Activated CD8-positive, alpha-beta T cell treated with anti-CD3 and anti-CD28 coated beads, Interleukin-2, amount 10 ng/mL, durations not matched to agents 7 days and 5 days (primary cell): ENCODE measurements at regions not wholly inside any gene's neighbourhood (a gene's known extent, or its start where the extent isn't known, plus 50 kb on each side); places are given as distances from the start of the nearest gene placed in this dataset.

Experiments used
- ATAC-seq: fragments of 150-1000 bp; cut with Tn5 transposase; one replicate; pipeline ENCODE4 v1.10.0; 2021; ENCODE audit warnings: moderate library complexity
- CTCF ChIA-PET: fragments of 350-600 bp; sonication (Branson Sonifier 250); formaldehyde crosslinking; loops from one replicate; lab custom pipeline; 2021; ENCODE audit warnings: antibody characterized with exemption; lab: Charles Lee
- POLR2A ChIA-PET: fragments of 350-600 bp; sonication (Branson Sonifier 250); formaldehyde crosslinking; loops from one replicate; lab custom pipeline; 2021; ENCODE audit warnings: antibody characterized with exemption; lab: Charles Lee
- DNase-seq: peaks from one replicate; pipeline ENCODE4 v3.0.0-alpha.2; 2020
- H3K27ac Mint-ChIP-seq: one replicate; pipeline ENCODE4 v1.8.0; 2021; ENCODE audit warnings: mild to moderate bottlenecking, mixed read lengths
- H3K27me3 Mint-ChIP-seq: one replicate; pipeline ENCODE4 v1.8.0; 2021; ENCODE audit warnings: low read depth, mixed read lengths
- H3K36me3 Mint-ChIP-seq: one replicate; pipeline ENCODE4 v1.8.0; 2021; ENCODE audit warnings: low read depth, mixed read lengths
- H3K4me1 Mint-ChIP-seq: one replicate; pipeline ENCODE4 v1.8.0; 2021; ENCODE audit warnings: low read depth, mixed read lengths
- H3K4me3 Mint-ChIP-seq: one replicate; pipeline ENCODE4 v1.8.0; 2021; ENCODE audit warnings: mild to moderate bottlenecking, mixed read lengths
- H3K9me3 Mint-ChIP-seq: one replicate; pipeline ENCODE4 v1.8.0; 2022; ENCODE audit warnings: mixed read lengths; ENCODE audit not compliant: insufficient read depth

GRCh38 chr5:89721353-89721752 is 688.2 kb downstream of the CETN3 start:
- ATAC-seq, result no peak
- no peaks in the 10 kb centered on the region for H3K4me1 Mint-ChIP-seq

GRCh38 chr5:89712134-89712700 is 697.3 kb downstream of the CETN3 start:
- POLR2A ChIA-PET, result no interaction called here

More at GRCh38 chr5:89721353-89721752, 688.2 kb downstream of the CETN3 start:
- CTCF ChIA-PET, result no interaction called here
- no peak for DNase-seq
- H3K27ac Mint-ChIP-seq, result no peak overlapping the region
- H3K4me3 Mint-ChIP-seq, result no peak overlapping the region
- no peaks in the 10 kb centered on the region for H3K36me3 Mint-ChIP-seq
- POLR2A ChIA-PET, result no interaction called here
- no peaks in the 10 kb centered on the region for H3K27me3 Mint-ChIP-seq
- H3K9me3 Mint-ChIP-seq, result no peaks in the 10 kb centered on the region

GRCh38 chr5:89711526-89711925 is 698.0 kb downstream of the CETN3 start:
- no peaks in the 10 kb centered on the region for H3K36me3 Mint-ChIP-seq
- ChIA-PET POLR2A (no interaction called here), CTCF (no interaction called here)
- no peaks in the 10 kb centered on the region for H3K4me1 Mint-ChIP-seq
- H3K4me3 Mint-ChIP-seq, result no peak overlapping the region
- DNase-seq, result no peak
- H3K27me3 Mint-ChIP-seq, result no peaks in the 10 kb centered on the region
- H3K9me3 Mint-ChIP-seq, result no peaks in the 10 kb centered on the region
- ATAC-seq, result no peak
- no peak overlapping the region for H3K27ac Mint-ChIP-seq

More at GRCh38 chr5:89712134-89712700, 697.3 kb downstream of the CETN3 start:
- no peaks in the 10 kb centered on the region for H3K4me1 Mint-ChIP-seq
- ATAC-seq (no peak), DNase-seq (no peak)
- no peaks in the 10 kb centered on the region for H3K9me3 Mint-ChIP-seq
- no peaks in the 10 kb centered on the region for H3K27me3 Mint-ChIP-seq
- no peaks in the 10 kb centered on the region for H3K36me3 Mint-ChIP-seq
- no peak overlapping the region for H3K27ac Mint-ChIP-seq
- CTCF ChIA-PET, result no interaction called here
- H3K4me3 Mint-ChIP-seq, result no peak overlapping the region

GRCh38 chr5:89710006-89710405 is 699.5 kb downstream of the CETN3 start:
- no peaks in the 10 kb centered on the region for H3K4me1 Mint-ChIP-seq
- H3K27ac Mint-ChIP-seq, result no peak overlapping the region
- ATAC-seq, result no peak
- no peak overlapping the region for H3K4me3 Mint-ChIP-seq
- no peaks in the 10 kb centered on the region for H3K36me3 Mint-ChIP-seq
- DNase-seq, result no peak
- ChIA-PET CTCF (no interaction called here), POLR2A (no interaction called here)
- no peaks in the 10 kb centered on the region for H3K27me3 Mint-ChIP-seq
- no peaks in the 10 kb centered on the region for H3K9me3 Mint-ChIP-seq

GRCh38 chr5:89707891-89708290 is 701.7 kb downstream of the CETN3 start:
- no peaks in the 10 kb centered on the region for H3K27me3 Mint-ChIP-seq
- no peak for ATAC-seq
- no peak for DNase-seq
- no peaks in the 10 kb centered on the region for H3K4me1 Mint-ChIP-seq
- H3K36me3 Mint-ChIP-seq, result no peaks in the 10 kb centered on the region
- H3K27ac Mint-ChIP-seq, result no peak overlapping the region
- POLR2A ChIA-PET, result no interaction called here
- CTCF ChIA-PET, result no interaction called here
- H3K4me3 Mint-ChIP-seq, result no peak overlapping the region
- no peaks in the 10 kb centered on the region for H3K9me3 Mint-ChIP-seq

GRCh38 chr5:89706731-89707130 is 702.8 kb downstream of the CETN3 start:
- H3K4me1 Mint-ChIP-seq, result no peaks in the 10 kb centered on the region
- no peaks in the 10 kb centered on the region for H3K9me3 Mint-ChIP-seq
- H3K27ac Mint-ChIP-seq, result no peak overlapping the region
- POLR2A ChIA-PET, result no interaction called here
- H3K36me3 Mint-ChIP-seq, result no peaks in the 10 kb centered on the region
- ATAC-seq (no peak), DNase-seq (no peak)
- CTCF ChIA-PET, result no interaction called here
- no peaks in the 10 kb centered on the region for H3K27me3 Mint-ChIP-seq
- no peak overlapping the region for H3K4me3 Mint-ChIP-seq

- Mint-ChIP-seq H3K4me3 (no peak overlapping the region), H3K27ac (no peak overlapping the region), H3K27me3 (no peaks in the 10 kb centered on the region), H3K36me3 (no peaks in the 10 kb centered on the region), H3K4me1 (no peaks in the 10 kb centered on the region), H3K9me3 (no peaks in the 10 kb centered on the region)
- CTCF ChIA-PET, result interaction anchor here (1.5 kb wide), 1 partner anchor 10 kb away, joined by 3 read pairs; no protein-coding TSS in a partner anchor
- DNase-seq (no peak), ATAC-seq (no peak)
- POLR2A ChIA-PET, result no interaction called here
Observed at GRCh38 chr5:89703817-89704216, 705.7 kb downstream of the CETN3 start.

- H3K27me3 Mint-ChIP-seq, result no peaks in the 10 kb centered on the region
- no peaks in the 10 kb centered on the region for H3K9me3 Mint-ChIP-seq
- H3K36me3 Mint-ChIP-seq, result no peaks in the 10 kb centered on the region
- H3K4me1 Mint-ChIP-seq, result no peaks in the 10 kb centered on the region
- no peak overlapping the region for H3K27ac Mint-ChIP-seq
- H3K4me3 Mint-ChIP-seq, result no peak overlapping the region
- DNase-seq, result no peak
- CTCF ChIA-PET, result no interaction called here
- no peak for ATAC-seq
- POLR2A ChIA-PET, result no interaction called here
Observed at GRCh38 chr5:89698028-89698427, 711.5 kb downstream of the CETN3 start.

- Mint-ChIP-seq H3K36me3 (no peaks in the 10 kb centered on the region), H3K27me3 (no peaks in the 10 kb centered on the region), H3K9me3 (no peaks in the 10 kb centered on the region), H3K4me3 (no peak overlapping the region), H3K27ac (no peak overlapping the region), H3K4me1 (no peaks in the 10 kb centered on the region)
- DNase-seq (no peak), ATAC-seq (no peak)
- ChIA-PET CTCF (no interaction called here), POLR2A (no interaction called here)
Observed at GRCh38 chr5:89697581-89697980, 712.0 kb downstream of the CETN3 start.

GRCh38 chr5:89695371-89695770 is 714.2 kb downstream of the CETN3 start:
- ChIA-PET CTCF (no interaction called here), POLR2A (no interaction called here)
- Mint-ChIP-seq H3K36me3 (no peaks in the 10 kb centered on the region), H3K4me3 (no peak overlapping the region), H3K27me3 (no peaks in the 10 kb centered on the region), H3K27ac (no peak overlapping the region), H3K9me3 (no peaks in the 10 kb centered on the region), H3K4me1 (no peaks in the 10 kb centered on the region)
- no peak for DNase-seq
- ATAC-seq, result no peak

GRCh38 chr5:89694026-89694550 is 715.5 kb downstream of the CETN3 start:
- Mint-ChIP-seq H3K4me3 (no peak overlapping the region), H3K9me3 (no peaks in the 10 kb centered on the region)
- POLR2A ChIA-PET, result no interaction called here

GRCh38 chr5:89690331-89690730 is 719.2 kb downstream of the CETN3 start:
- POLR2A ChIA-PET, result no interaction called here
- DNase-seq (no peak), ATAC-seq (no peak)
- H3K4me3 Mint-ChIP-seq, result no peak overlapping the region
- H3K27ac Mint-ChIP-seq, result no peak overlapping the region
- CTCF ChIA-PET, result no interaction called here
- no peaks in the 10 kb centered on the region for H3K27me3 Mint-ChIP-seq
- H3K9me3 Mint-ChIP-seq, result no peaks in the 10 kb centered on the region
- no peaks in the 10 kb centered on the region for H3K4me1 Mint-ChIP-seq
- no peaks in the 10 kb centered on the region for H3K36me3 Mint-ChIP-seq

More at GRCh38 chr5:89694026-89694550, 715.5 kb downstream of the CETN3 start:
- Mint-ChIP-seq H3K36me3 (no peaks in the 10 kb centered on the region), H3K27ac (no peak overlapping the region), H3K27me3 (no peaks in the 10 kb centered on the region), H3K4me1 (no peaks in the 10 kb centered on the region)
- no peak for ATAC-seq
- CTCF ChIA-PET, result no interaction called here
- DNase-seq, result no peak
